MM.1S (cell line): ENCODE measurements at regions not wholly inside any gene's neighbourhood (a gene's known extent, or its start where the extent isn't known, plus 50 kb on each side); places are given as distances from the start of the nearest gene placed in this dataset.

Experiments used
- EZH2phosphoT487 ChIP-seq: fragments of 300-600 bp; sonication (generic); IDR thresholded peaks from 2 replicates; pipeline ENCODE4 v1.6.1; 2018; ENCODE audit warnings: antibody characterized with exemption, low read length
- TF ChIP-seq, protein P1 (sequence below): fragments of 300-600 bp; sonication (generic); IDR thresholded peaks from 2 replicates; pipeline ENCODE4 v1.5.1; 2016; ENCODE audit warnings: antibody characterized with exemption, low read length, mixed read lengths

DNA sequence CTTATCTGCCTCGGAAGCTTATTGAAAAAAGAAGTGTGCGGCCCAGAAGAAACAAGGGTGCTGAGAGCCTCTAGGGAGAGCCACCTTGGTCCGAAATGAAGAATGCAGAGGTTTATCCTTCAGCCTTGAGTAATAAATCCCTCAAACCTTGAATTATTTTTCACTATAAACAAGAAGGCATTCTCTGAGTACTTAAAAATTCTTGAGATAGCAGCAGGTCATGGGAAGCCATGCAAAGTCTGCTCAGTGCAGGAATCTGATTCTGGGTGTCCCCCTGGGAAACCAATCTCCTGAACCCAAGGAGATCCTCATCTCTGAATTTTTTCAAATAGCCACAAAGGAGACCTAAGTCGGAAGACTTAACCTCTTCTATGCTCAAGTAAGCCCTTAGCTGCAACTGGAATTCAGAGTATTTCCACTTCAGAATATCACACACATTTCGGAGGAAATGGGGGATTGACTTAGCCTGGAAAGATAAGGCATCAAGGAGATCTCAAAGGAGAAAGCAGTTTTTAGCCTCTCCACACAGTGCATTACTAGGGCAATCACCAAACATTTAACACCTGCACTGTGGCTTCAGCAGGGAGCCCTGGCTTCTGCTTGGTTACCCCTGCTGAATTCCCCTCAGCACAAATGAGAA, 365.0 kb downstream of the ETS1 start:
- TF ChIP-seq, protein P1, sequence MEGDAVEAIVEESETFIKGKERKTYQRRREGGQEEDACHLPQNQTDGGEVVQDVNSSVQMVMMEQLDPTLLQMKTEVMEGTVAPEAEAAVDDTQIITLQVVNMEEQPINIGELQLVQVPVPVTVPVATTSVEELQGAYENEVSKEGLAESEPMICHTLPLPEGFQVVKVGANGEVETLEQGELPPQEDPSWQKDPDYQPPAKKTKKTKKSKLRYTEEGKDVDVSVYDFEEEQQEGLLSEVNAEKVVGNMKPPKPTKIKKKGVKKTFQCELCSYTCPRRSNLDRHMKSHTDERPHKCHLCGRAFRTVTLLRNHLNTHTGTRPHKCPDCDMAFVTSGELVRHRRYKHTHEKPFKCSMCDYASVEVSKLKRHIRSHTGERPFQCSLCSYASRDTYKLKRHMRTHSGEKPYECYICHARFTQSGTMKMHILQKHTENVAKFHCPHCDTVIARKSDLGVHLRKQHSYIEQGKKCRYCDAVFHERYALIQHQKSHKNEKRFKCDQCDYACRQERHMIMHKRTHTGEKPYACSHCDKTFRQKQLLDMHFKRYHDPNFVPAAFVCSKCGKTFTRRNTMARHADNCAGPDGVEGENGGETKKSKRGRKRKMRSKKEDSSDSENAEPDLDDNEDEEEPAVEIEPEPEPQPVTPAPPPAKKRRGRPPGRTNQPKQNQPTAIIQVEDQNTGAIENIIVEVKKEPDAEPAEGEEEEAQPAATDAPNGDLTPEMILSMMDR = no peak
- TF ChIP-seq EZH2phosphoT487 = no peak
